Parathyroid adenoma (tissue), 2 donors: ENCODE measurements at regions not wholly inside any gene's neighbourhood (a gene's known extent, or its start where the extent isn't known, plus 50 kb on each side); places are given as distances from the start of the nearest gene placed in this dataset.

Experiments
- H2AFZ ChIP-seq: fragments of 300-600 bp; sonication (generic); one replicate; pipeline ENCODE4 v1.7.0; 2017; ENCODE audit warnings: antibody characterized with exemption, mild to moderate bottlenecking
- H3K27ac ChIP-seq: fragments of 300-600 bp; sonication (generic); one replicate; pipeline ENCODE4 v1.7.0; 2017
- H3K27me3 ChIP-seq: fragments of 300-600 bp; sonication (generic); one replicate; pipeline ENCODE4 v1.7.0; 2017; ENCODE audit warnings: low read length; ENCODE audit not compliant: control insufficient read depth, insufficient read depth
- H3K36me3 ChIP-seq: fragments of 300-600 bp; sonication (generic); one replicate; pipeline ENCODE4 v1.7.0; 2017; ENCODE audit warnings: low read length; ENCODE audit not compliant: control insufficient read depth, insufficient read depth
- H3K4me1 ChIP-seq: fragments of 300-600 bp; sonication (generic); one replicate; pipeline ENCODE4 v1.7.0; 2017; ENCODE audit warnings: control low read depth
- H3K4me2 ChIP-seq: fragments of 300-600 bp; sonication (generic); one replicate; pipeline ENCODE4 v1.7.0; 2017; ENCODE audit warnings: low read length
- H3K4me3 ChIP-seq: fragments of 300-600 bp; sonication (generic); one replicate; pipeline ENCODE4 v1.7.0; 2017; ENCODE audit warnings: low read depth, low read length
- H3K79me2 ChIP-seq: fragments of 300-600 bp; sonication (generic); one replicate; pipeline ENCODE4 v1.7.0; 2017; ENCODE audit warnings: control low read depth
- H3K9ac ChIP-seq: fragments of 300-600 bp; sonication (generic); one replicate; pipeline ENCODE4 v1.7.0; 2017; ENCODE audit warnings: mild to moderate bottlenecking
- H3K9me3 ChIP-seq: fragments of 300-600 bp; sonication (generic); one replicate; pipeline ENCODE4 v1.7.0; 2017; ENCODE audit warnings: low read length; ENCODE audit not compliant: control insufficient read depth
- CTCF ChIP-seq: fragments of 300-600 bp; sonication (generic); IDR thresholded peaks from one replicate; pipeline ENCODE4 v1.7.0; 2017; ENCODE audit warnings: antibody characterized with exemption, mild to moderate bottlenecking
- donor health status: primary hyperparathyroidism.

- H3K9ac ChIP-seq: no peak overlapping the region
- H3K27me3 ChIP-seq: no peaks in the 10 kb centered on the region
- H3K4me2 ChIP-seq: no peak overlapping the region
- H3K4me1 ChIP-seq: no peaks in the 10 kb centered on the region
- no peaks in the 10 kb centered on the region for H3K9me3 ChIP-seq
- H2AFZ ChIP-seq: no peak overlapping the region
- no peaks in the 10 kb centered on the region for H3K79me2 ChIP-seq
- H3K36me3 ChIP-seq: no peaks in the 10 kb centered on the region
- H3K4me3 ChIP-seq: no peak overlapping the region
- no peak overlapping the region for H3K27ac ChIP-seq
- no peak for TF ChIP-seq CTCF
Measured at GRCh38 chr10:1894912-1895311, 157.6 kb upstream of the ADARB2 start.

- H3K4me2 ChIP-seq: no peak overlapping the region
- TF ChIP-seq CTCF: no peak
- H2AFZ ChIP-seq: no peak overlapping the region
- H3K27ac ChIP-seq: no peak overlapping the region
- no peaks in the 10 kb centered on the region for H3K27me3 ChIP-seq
- no peak overlapping the region for H3K4me3 ChIP-seq
- no peaks in the 10 kb centered on the region for H3K9me3 ChIP-seq
- no peak overlapping the region for H3K9ac ChIP-seq
- H3K4me1 ChIP-seq: no peaks in the 10 kb centered on the region
- no peaks in the 10 kb centered on the region for H3K36me3 ChIP-seq
- no peaks in the 10 kb centered on the region for H3K79me2 ChIP-seq
Measured at GRCh38 chr10:1893941-1894340, 156.6 kb upstream of the ADARB2 start.

- H3K27ac ChIP-seq: no peak overlapping the region
- no peak overlapping the region for H2AFZ ChIP-seq
- no peaks in the 10 kb centered on the region for H3K4me1 ChIP-seq
- H3K27me3 ChIP-seq: no peaks in the 10 kb centered on the region
- no peak overlapping the region for H3K4me3 ChIP-seq
- TF ChIP-seq CTCF: no peak
- H3K36me3 ChIP-seq: no peaks in the 10 kb centered on the region
- no peak overlapping the region for H3K9ac ChIP-seq
- no peaks in the 10 kb centered on the region for H3K79me2 ChIP-seq
- H3K9me3 ChIP-seq: peaks cover 2% of the 10 kb centered on the region
- no peak overlapping the region for H3K4me2 ChIP-seq
Measured at GRCh38 chr10:1886039-1886438, 148.7 kb upstream of the ADARB2 start.

GRCh38 chr10:1882728-1883127 lies 145.4 kb upstream of the ADARB2 start:
- H3K27ac ChIP-seq: no peak overlapping the region
- no peak for TF ChIP-seq CTCF
- H3K4me1 ChIP-seq: no peaks in the 10 kb centered on the region
- no peak overlapping the region for H2AFZ ChIP-seq
- no peak overlapping the region for H3K4me2 ChIP-seq
- H3K79me2 ChIP-seq: no peaks in the 10 kb centered on the region
- H3K36me3 ChIP-seq: no peaks in the 10 kb centered on the region
- H3K9me3 ChIP-seq: peaks cover 2% of the 10 kb centered on the region
- no peak overlapping the region for H3K4me3 ChIP-seq
- H3K9ac ChIP-seq: no peak overlapping the region
- H3K27me3 ChIP-seq: no peaks in the 10 kb centered on the region

GRCh38 chr10:1882180-1882579 lies 144.9 kb upstream of the ADARB2 start:
- H3K79me2 ChIP-seq: no peaks in the 10 kb centered on the region
- H3K36me3 ChIP-seq: no peaks in the 10 kb centered on the region
- H3K9me3 ChIP-seq: peaks cover 2% of the 10 kb centered on the region
- TF ChIP-seq CTCF: no peak
- no peak overlapping the region for H3K27ac ChIP-seq
- H3K9ac ChIP-seq: no peak overlapping the region
- no peak overlapping the region for H2AFZ ChIP-seq
- H3K4me3 ChIP-seq: no peak overlapping the region
- no peaks in the 10 kb centered on the region for H3K4me1 ChIP-seq
- H3K4me2 ChIP-seq: no peak overlapping the region
- H3K27me3 ChIP-seq: no peaks in the 10 kb centered on the region
